Nephron (organoid): ENCODE measurements at regions not wholly inside any gene's neighbourhood (a gene's known extent, or its start where the extent isn't known, plus 50 kb on each side); places are given as distances from the start of the nearest gene placed in this dataset.

ENCODE experiments used
- H3K27ac Mint-ChIP-seq, 3 experiments: 2 replicates each; pipeline ENCODE4 v1.8.0; 2020; ENCODE audit warnings: mixed read lengths in 3 of 3, mild to moderate bottlenecking in 2 of 3, moderate library complexity in 1 of 3
- H3K27me3 Mint-ChIP-seq: 2 replicates; pipeline ENCODE4 v1.8.0; 2021; ENCODE audit warnings: low read depth, mild to moderate bottlenecking, moderate library complexity, mixed read lengths
- H3K36me3 Mint-ChIP-seq: 2 replicates; pipeline ENCODE4 v1.8.0; 2020; ENCODE audit warnings: low read depth, mixed read lengths
- H3K4me1 Mint-ChIP-seq: 2 replicates; pipeline ENCODE4 v1.8.0; 2020; ENCODE audit warnings: mixed read lengths
- H3K4me3 Mint-ChIP-seq, 3 experiments: 2 replicates each; pipeline ENCODE4 v1.8.0; 2020; ENCODE audit warnings: mild to moderate bottlenecking in 3 of 3, mixed read lengths in 3 of 3, moderate library complexity in 2 of 3
- H3K9me3 Mint-ChIP-seq: 2 replicates; pipeline ENCODE4 v1.8.0; 2020; ENCODE audit warnings: mixed read lengths
- TF ChIP-seq, protein P1 (sequence below), 3 experiments: fragments of 200-600 bp; sonication (generic); IDR thresholded peaks; one replicate each; pipeline ENCODE4 v1.5.0; 2021; ENCODE audit warnings: antibody characterized with exemption in 3 of 3; ENCODE audit not compliant: unreplicated experiment in 3 of 3

GRCh38 chr2:6459138-6459537 lies 406.6 kb downstream of the CMPK2 start:
- Mint-ChIP-seq H3K27ac (no peak overlapping the region), H3K27me3 (peaks cover 4% of the 10 kb centered on the region), H3K4me3 (no peak overlapping the region), H3K4me1 (no peaks in the 10 kb centered on the region), H3K36me3 (peaks cover 15% of the 10 kb centered on the region), H3K9me3 (peaks cover 35% of the 10 kb centered on the region)
- TF ChIP-seq, protein P1, sequence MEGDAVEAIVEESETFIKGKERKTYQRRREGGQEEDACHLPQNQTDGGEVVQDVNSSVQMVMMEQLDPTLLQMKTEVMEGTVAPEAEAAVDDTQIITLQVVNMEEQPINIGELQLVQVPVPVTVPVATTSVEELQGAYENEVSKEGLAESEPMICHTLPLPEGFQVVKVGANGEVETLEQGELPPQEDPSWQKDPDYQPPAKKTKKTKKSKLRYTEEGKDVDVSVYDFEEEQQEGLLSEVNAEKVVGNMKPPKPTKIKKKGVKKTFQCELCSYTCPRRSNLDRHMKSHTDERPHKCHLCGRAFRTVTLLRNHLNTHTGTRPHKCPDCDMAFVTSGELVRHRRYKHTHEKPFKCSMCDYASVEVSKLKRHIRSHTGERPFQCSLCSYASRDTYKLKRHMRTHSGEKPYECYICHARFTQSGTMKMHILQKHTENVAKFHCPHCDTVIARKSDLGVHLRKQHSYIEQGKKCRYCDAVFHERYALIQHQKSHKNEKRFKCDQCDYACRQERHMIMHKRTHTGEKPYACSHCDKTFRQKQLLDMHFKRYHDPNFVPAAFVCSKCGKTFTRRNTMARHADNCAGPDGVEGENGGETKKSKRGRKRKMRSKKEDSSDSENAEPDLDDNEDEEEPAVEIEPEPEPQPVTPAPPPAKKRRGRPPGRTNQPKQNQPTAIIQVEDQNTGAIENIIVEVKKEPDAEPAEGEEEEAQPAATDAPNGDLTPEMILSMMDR (IDR thresholded peaks at IDR 0.05; ENCODE audit: unreplicated experiment in 3 of 3), result no peak

DNA sequence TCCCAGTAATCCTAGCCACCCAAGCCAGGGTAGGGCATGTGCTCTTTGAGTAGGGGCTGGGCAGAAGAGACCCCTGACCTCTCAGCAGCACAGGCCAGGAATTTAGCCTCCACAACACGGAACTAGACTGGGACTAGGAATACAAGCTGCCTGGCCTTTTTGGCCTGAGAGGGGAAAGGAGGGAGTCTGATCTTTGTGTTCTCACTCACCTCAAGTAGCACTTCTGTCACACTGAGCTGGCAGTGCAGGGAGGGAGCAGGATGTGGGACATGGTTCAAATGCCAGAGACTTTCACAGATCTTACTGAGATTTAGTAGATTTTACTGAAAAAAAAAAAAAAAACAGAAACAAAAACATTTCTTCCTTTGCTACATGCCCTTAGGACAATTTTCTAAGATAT lies 395.2 kb downstream of the CMPK2 start:
- Mint-ChIP-seq H3K36me3 (peaks cover 4% of the 10 kb centered on the region), H3K27ac (no peak overlapping the region), H3K4me1 (no peaks in the 10 kb centered on the region), H3K4me3 (no peak overlapping the region), H3K9me3 (peaks cover 14% of the 10 kb centered on the region), H3K27me3 (peaks cover 6% of the 10 kb centered on the region)
- TF ChIP-seq, protein P1 (IDR thresholded peaks at IDR 0.05; ENCODE audit: unreplicated experiment in 3 of 3), result no peak

DNA sequence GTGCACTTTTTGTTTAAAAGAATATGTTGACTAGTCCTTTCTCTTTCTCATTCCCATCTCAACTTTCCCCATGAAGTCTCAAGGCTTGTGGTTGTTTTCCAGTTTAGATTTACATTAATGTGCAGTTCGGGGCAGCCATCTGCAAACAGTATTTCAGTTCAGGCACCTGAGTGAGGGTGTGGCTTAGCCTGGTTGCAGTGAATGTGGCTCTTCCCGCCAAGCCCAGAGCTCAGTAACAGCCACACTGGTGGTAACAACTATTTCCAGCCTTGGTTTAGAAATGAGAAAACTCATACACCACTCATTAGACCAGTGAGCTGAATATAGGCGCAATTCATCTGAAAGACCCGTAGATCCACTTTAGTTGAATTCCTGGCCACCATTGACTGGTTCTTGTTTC lies 394.3 kb downstream of the CMPK2 start:
- Mint-ChIP-seq H3K9me3 (peaks cover 12% of the 10 kb centered on the region), H3K27me3 (peaks cover 6% of the 10 kb centered on the region), H3K27ac (no peak overlapping the region), H3K4me1 (no peaks in the 10 kb centered on the region), H3K4me3 (no peak overlapping the region), H3K36me3 (peaks cover 4% of the 10 kb centered on the region)
- TF ChIP-seq, protein P1 (IDR thresholded peaks at IDR 0.05; ENCODE audit: unreplicated experiment in 3 of 3), result no peak

GRCh38 chr2:6474161-6475140 lies 391.3 kb downstream of the CMPK2 start:
- peaks cover under 1% of the 10 kb centered on the region for H3K36me3 Mint-ChIP-seq
- H3K4me1 Mint-ChIP-seq, result no peaks in the 10 kb centered on the region
- peaks cover 6% of the 10 kb centered on the region for H3K27me3 Mint-ChIP-seq
- no peak overlapping the region for H3K27ac Mint-ChIP-seq
- TF ChIP-seq, protein P1 (IDR thresholded peaks at IDR 0.05; ENCODE audit: unreplicated experiment in 3 of 3), result no peak
- no peak overlapping the region for H3K4me3 Mint-ChIP-seq
- H3K9me3 Mint-ChIP-seq, result peaks cover 3% of the 10 kb centered on the region

DNA sequence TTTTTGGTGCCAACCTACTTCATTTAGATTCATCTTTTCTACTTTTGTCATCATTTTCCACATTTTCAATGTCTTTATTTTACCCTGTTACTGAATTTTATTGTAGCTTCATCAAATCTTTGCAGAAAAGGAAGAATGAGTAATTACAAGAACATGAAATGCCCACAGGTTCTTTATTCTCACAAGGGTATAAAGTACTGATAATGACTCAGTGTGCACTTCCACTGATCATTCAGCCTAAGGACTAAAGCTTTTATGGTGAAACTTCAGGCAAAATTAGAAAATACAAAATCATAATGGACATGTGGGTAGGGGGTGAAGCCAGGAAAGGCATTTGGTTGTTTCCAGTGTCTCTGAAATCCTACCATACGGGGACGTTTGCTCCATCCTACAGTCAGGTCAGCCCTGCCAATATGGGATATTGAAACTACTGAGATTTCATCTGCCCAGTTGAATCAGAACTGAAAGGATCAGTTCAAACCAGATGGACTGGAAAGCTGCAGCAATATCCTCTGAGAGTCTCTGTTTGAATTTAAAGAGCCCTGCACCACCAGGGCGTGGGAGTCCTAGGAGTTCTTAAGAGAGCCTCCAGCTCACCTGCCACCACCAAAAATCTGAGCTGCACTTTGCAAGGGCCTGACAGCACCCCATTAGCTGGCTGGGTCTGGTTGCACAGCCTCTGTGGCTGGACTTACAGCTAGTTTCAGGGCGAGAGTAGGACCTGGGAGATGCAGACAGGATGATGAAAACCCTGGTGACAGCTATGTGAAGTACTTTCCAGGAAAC lies 390.4 kb downstream of the CMPK2 start:
- TF ChIP-seq, protein P1 (IDR thresholded peaks at IDR 0.05; ENCODE audit: unreplicated experiment in 3 of 3), result no peak
- Mint-ChIP-seq H3K27me3 (peaks cover 8% of the 10 kb centered on the region), H3K36me3 (no peaks in the 10 kb centered on the region), H3K4me3 (no peak overlapping the region), H3K4me1 (no peaks in the 10 kb centered on the region), H3K27ac (no peak overlapping the region), H3K9me3 (peaks cover 1% of the 10 kb centered on the region)
